Neural cell (in vitro differentiated cells): ENCODE measurements at regions not wholly inside any gene's neighbourhood (a gene's known extent, or its start where the extent isn't known, plus 50 kb on each side); places are given as distances from the start of the nearest gene placed in this dataset.

Experiments used
- H2AFZ ChIP-seq: fragments of 200-600, 300-800 bp; sonication (generic), shearing (Covaris generic); 2 replicates; pipeline ENCODE4 v1.6.0; 2014; ENCODE audit warnings: low read depth, mild to moderate bottlenecking, antibody characterized with exemption, low read length, moderate library complexity
- H3F3A ChIP-seq: fragments of 200-600 bp; shearing (Covaris generic); 2 replicates; pipeline ENCODE4 v1.6.1; 2016; ENCODE audit warnings: mild to moderate bottlenecking, moderate library complexity, mixed read lengths, antibody characterized with exemption, low read length; ENCODE audit not compliant: insufficient read depth, poor library complexity, severe bottlenecking
- H3K27ac ChIP-seq: fragments of 200-600, 300-800 bp; sonication (generic), shearing (Covaris generic); 2 replicates; pipeline ENCODE4 v1.5.1; 2014; ENCODE audit warnings: mild to moderate bottlenecking, low read length, moderate library complexity
- H3K27me3 ChIP-seq: fragments of 300-800, 200-600 bp; sonication (generic), shearing (Covaris generic); 2 replicates; pipeline ENCODE4 v1.6.0; 2014; ENCODE audit warnings: mild to moderate bottlenecking, low read depth, low read length, moderate library complexity; ENCODE audit not compliant: insufficient read depth
- H3K36me3 ChIP-seq: fragments of 300-800, 200-600 bp; sonication (generic), shearing (Covaris generic); 2 replicates; pipeline ENCODE4 v1.5.1; 2014; ENCODE audit warnings: mild to moderate bottlenecking, antibody characterized with exemption, low read length, moderate library complexity; ENCODE audit not compliant: insufficient read depth
- H3K4me2 ChIP-seq: fragments of 300-800, 200-600 bp; sonication (generic), shearing (Covaris generic); 2 replicates; pipeline ENCODE4 v1.6.0; 2014; ENCODE audit warnings: mild to moderate bottlenecking, low read length
- H3K4me3 ChIP-seq: fragments of 300-800, 200-600 bp; sonication (generic), shearing (Covaris generic); 2 replicates; pipeline ENCODE4 v1.5.1; 2014; ENCODE audit warnings: mild to moderate bottlenecking, low read length, moderate library complexity
- H3K79me2 ChIP-seq: fragments of 200-600 bp; shearing (Covaris generic); replicated peaks from 2 replicates; pipeline ENCODE4 v1.6.0; 2014; ENCODE audit warnings: mild to moderate bottlenecking, low read length, moderate library complexity; ENCODE audit not compliant: insufficient read depth
- H3K9ac ChIP-seq: fragments of 300-800, 200-600 bp; sonication (generic), shearing (Covaris generic); 2 replicates; pipeline ENCODE4 v1.6.1; 2016; ENCODE audit warnings: mild to moderate bottlenecking, low read length, mixed read lengths
- H3K9me2 ChIP-seq: fragments of 200-600 bp; shearing (Covaris generic); 2 replicates; pipeline ENCODE4 v1.6.1; 2016; ENCODE audit warnings: mild to moderate bottlenecking, low read length, mixed read lengths; ENCODE audit not compliant: insufficient read depth
- H3K9me3 ChIP-seq: fragments of 200-600, 300-800 bp; sonication (generic), shearing (Covaris generic); 2 replicates; pipeline ENCODE4 v1.6.1; 2016; ENCODE audit warnings: mild to moderate bottlenecking, mixed run types, low read length, moderate library complexity, mixed read lengths
- H4K20me1 ChIP-seq: fragments of 200-600 bp; shearing (Covaris generic); 2 replicates; pipeline ENCODE4 v1.6.1; 2016; ENCODE audit warnings: mild to moderate bottlenecking, mixed run types; ENCODE audit not compliant: insufficient read depth
- CTCF ChIP-seq: fragments of 450-650 bp; IDR thresholded peaks from 2 replicates; pipeline ENCODE4 v1.5.1; 2014; ENCODE audit warnings: antibody characterized with exemption, mild to moderate bottlenecking, moderate library complexity; ENCODE audit not compliant: poor library complexity, severe bottlenecking
- EP300 ChIP-seq: fragments of 450-650 bp; conservative IDR thresholded peaks from 2 replicates; pipeline ENCODE4 v1.6.1; 2014; ENCODE audit warnings: antibody characterized with exemption, mild to moderate bottlenecking, moderate library complexity; ENCODE audit not compliant: poor library complexity, severe bottlenecking
- EZH2 ChIP-seq: fragments of 200-600, 300-800 bp; shearing (Covaris generic), sonication (generic); IDR thresholded peaks from 2 replicates; pipeline ENCODE4 v1.6.1; 2014; ENCODE audit warnings: antibody characterized with exemption, low read length, borderline replicate concordance, mild to moderate bottlenecking; ENCODE audit not compliant: insufficient read depth, poor library complexity, severe bottlenecking
- MXI1 ChIP-seq: fragments of 450-650 bp; conservative IDR thresholded peaks from 2 replicates; pipeline ENCODE4 v1.6.1; 2014; ENCODE audit warnings: antibody characterized with exemption, mild to moderate bottlenecking; ENCODE audit not compliant: poor library complexity, severe bottlenecking
- POLR2AphosphoS5 ChIP-seq: IDR thresholded peaks from 2 replicates; pipeline ENCODE4 v1.6.1; 2012
- RAD21 ChIP-seq: fragments of 450-650 bp; conservative IDR thresholded peaks from 2 replicates; pipeline ENCODE4 v1.6.1; 2014; ENCODE audit warnings: antibody characterized with exemption, mild to moderate bottlenecking, moderate library complexity
- SMC3 ChIP-seq: fragments of 450-650 bp; conservative IDR thresholded peaks from 2 replicates; pipeline ENCODE4 v1.6.1; 2014; ENCODE audit warnings: antibody characterized with exemption, mild to moderate bottlenecking, moderate library complexity; ENCODE audit not compliant: poor library complexity
- TAF1 ChIP-seq: IDR thresholded peaks from 2 replicates; pipeline ENCODE4 v1.6.1; 2012; ENCODE audit warnings: low read depth
- TF ChIP-seq, protein P1 (sequence below): IDR thresholded peaks from 2 replicates; pipeline ENCODE4 v1.6.1; 2012; ENCODE audit warnings: borderline replicate concordance

DNA sequence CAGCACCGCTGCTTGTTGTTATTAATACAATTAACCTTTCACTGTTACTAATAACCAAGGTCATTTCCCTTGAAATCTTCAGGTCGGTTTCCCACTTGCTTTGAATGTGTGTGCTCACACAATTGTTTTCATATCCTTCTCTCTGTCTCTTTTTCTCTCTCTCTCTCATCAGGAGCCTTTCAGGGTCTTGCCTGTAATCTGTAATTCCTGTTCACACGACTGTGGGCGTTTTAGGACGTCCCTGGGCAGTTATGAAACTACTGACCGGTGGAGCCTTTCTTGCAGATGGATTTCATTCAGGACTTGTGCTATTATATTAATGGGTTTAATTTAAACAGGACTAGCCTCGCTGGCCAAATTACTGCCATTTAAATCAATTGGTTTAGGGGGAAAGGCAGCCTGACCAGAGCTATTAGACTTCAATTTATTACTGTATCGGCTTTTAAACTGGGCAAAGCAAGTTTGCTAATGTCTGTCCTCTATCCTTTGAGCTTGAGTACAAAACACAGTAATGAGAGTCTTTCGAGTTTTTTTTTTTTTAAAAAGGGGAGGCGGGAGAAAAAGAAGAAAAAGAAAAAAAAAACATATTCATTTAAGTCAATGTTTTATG is 316.0 kb upstream of the TLE4 start:
- no peak overlapping the region for H3K9ac ChIP-seq
- H4K20me1 ChIP-seq, result no peaks in the 10 kb centered on the region
- H3K9me3 ChIP-seq, result no peaks in the 10 kb centered on the region
- no peaks in the 10 kb centered on the region for H3K79me2 ChIP-seq
- H3K27ac ChIP-seq, result peak overlapping the region; percentile 66
- TF ChIP-seq MXI1 (no peak), POLR2AphosphoS5 (no peak), TAF1 (no peak)
- H3K36me3 ChIP-seq, result no peaks in the 10 kb centered on the region
- no peak overlapping the region for H3K4me2 ChIP-seq
- H3K27me3 ChIP-seq, result no peaks in the 10 kb centered on the region
- no peaks in the 10 kb centered on the region for H3F3A ChIP-seq
- H3K4me3 ChIP-seq, result no peak overlapping the region
- no peaks in the 10 kb centered on the region for H3K9me2 ChIP-seq
- no peak overlapping the region for H2AFZ ChIP-seq

DNA sequence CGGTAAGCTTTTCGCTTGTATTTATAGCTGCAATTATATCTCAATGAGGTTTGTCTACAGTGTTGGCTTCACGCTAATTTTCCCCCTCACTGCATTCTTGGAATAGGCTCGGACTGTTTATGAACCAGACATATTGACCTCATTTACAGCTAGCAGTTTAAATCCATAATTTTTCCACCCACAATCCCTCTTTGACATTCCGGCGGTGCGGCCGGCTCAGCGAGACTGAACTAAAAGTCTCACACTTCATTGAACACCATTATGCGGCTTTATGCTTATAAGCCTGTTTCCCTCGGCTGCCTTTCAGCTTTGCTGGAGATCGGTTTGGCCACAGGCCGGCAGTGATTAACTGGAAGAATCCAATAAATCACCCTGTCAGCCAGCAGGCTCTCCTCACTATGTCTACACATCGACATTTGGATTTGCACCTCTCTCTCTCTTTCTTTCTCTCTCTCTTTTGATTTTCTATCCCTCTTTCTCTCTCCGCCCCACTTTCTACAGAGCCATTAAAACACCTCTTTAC is 315.0 kb upstream of the TLE4 start:
- Histone ChIP-seq H3K9me3 (no peaks in the 10 kb centered on the region), H3F3A (no peaks in the 10 kb centered on the region), H3K36me3 (no peaks in the 10 kb centered on the region), H3K9me2 (no peaks in the 10 kb centered on the region), H3K79me2 (no peaks in the 10 kb centered on the region), H3K4me3 (peak overlapping the region; percentile 55), H3K27ac (peak overlapping the region; percentile 66), H3K9ac (peak overlapping the region; percentile 30), H3K4me2 (peak overlapping the region; percentile 41), H4K20me1 (no peaks in the 10 kb centered on the region), H3K27me3 (no peaks in the 10 kb centered on the region), H2AFZ (no peak overlapping the region)
- peak; percentile 36 for TF ChIP-seq RAD21
- TF ChIP-seq SMC3, result peak; percentile 25
- peak; percentile 43 for TF ChIP-seq EP300
- no peak for TF ChIP-seq CTCF
- TF ChIP-seq, protein P1, sequence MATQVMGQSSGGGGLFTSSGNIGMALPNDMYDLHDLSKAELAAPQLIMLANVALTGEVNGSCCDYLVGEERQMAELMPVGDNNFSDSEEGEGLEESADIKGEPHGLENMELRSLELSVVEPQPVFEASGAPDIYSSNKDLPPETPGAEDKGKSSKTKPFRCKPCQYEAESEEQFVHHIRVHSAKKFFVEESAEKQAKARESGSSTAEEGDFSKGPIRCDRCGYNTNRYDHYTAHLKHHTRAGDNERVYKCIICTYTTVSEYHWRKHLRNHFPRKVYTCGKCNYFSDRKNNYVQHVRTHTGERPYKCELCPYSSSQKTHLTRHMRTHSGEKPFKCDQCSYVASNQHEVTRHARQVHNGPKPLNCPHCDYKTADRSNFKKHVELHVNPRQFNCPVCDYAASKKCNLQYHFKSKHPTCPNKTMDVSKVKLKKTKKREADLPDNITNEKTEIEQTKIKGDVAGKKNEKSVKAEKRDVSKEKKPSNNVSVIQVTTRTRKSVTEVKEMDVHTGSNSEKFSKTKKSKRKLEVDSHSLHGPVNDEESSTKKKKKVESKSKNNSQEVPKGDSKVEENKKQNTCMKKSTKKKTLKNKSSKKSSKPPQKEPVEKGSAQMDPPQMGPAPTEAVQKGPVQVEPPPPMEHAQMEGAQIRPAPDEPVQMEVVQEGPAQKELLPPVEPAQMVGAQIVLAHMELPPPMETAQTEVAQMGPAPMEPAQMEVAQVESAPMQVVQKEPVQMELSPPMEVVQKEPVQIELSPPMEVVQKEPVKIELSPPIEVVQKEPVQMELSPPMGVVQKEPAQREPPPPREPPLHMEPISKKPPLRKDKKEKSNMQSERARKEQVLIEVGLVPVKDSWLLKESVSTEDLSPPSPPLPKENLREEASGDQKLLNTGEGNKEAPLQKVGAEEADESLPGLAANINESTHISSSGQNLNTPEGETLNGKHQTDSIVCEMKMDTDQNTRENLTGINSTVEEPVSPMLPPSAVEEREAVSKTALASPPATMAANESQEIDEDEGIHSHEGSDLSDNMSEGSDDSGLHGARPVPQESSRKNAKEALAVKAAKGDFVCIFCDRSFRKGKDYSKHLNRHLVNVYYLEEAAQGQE, result peak; percentile 5
- TF ChIP-seq POLR2AphosphoS5, result no peak
- no peak for TF ChIP-seq EZH2
